NCI-H128 (cell line): ENCODE measurements at regions not wholly inside any gene's neighbourhood (a gene's known extent, or its start where the extent isn't known, plus 50 kb on each side); places are given as distances from the start of the nearest gene placed in this dataset.
"Not testable (repeated sequence)": the region's sequence is repeated elsewhere in the genome, so short reads cannot be mapped to it uniquely, and the experiment has no call there.

ENCODE experiments used
- DNase-seq: peaks from one replicate; lab custom pipeline; 2025; ENCODE audit not compliant: unreplicated experiment; lab: John Stamatoyannopoulos, UW

DNA sequence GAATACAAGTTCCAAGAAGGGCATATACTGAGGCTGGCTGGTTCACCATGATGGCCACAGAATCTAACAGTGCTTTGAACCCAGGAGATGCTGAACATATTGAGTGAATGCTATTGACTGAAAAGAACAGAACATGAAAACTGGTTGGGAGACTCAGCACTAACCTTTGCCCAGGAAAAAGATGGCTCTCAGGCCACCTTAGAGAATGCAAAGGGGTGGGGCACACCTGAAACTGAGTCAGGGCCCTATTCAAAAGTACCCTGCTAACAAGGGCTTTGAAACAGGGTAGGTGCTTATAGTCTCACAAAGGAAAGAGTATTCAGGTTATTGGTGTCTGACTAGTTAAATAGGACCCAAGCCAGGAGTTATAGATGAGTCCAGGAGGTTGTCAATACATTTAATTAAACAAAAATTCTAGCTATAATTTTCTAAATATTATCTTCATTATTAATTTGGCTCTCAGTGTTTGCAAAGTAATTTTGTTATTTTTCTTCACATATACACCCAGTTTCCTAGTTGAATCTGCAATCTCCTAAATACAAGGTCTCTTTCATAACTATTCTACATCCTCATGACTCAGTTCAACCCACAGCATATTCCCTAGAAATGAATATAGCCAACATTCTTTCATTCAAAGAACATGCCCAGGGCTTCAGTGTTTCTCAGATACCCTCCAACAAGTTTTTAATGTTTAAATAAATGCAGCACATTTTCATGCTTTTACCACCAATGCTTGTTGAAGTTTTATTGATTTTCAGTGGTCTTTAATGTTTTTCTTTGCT, 144.2 kb upstream of the RAPGEF2 start:
- DNase-seq: no peak

DNA sequence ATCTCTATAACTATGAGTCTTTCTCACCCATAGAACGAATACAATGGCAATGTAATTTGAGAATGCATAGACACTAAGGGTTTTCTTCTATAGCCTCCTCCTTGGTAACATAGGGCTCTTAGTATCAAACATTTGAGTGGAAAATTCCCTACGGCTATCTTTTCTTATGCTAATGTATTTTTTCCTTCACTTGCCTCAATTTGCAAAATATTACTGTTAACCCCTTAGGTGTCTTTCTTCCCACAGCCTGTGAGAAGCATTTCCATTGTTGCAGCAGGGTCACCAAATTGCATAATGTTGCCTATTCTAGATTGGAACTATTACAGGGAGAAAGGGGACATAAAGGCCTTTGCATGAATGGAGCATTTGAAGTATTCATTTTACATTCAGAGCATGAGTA, 140.5 kb upstream of the RAPGEF2 start:
- no peak for DNase-seq

DNA sequence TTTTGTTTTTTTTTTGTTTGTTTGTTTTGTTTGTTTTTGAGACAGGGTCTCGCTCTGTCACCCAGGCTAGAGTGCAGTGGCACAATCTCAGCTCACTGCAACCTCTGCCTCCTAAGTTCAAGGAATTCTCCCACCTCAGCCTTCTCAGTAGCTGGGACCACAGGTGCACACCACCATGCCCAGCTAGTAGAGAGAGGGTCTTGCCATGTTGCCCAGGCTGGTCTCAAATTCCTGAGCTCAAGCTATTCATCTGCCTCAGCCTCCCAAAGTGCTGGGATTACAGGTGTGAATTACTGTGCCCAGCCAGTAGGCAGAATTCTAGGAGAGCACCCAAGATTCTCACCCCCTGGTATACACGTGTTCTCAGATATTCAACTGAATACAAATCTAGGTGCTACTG, 139.6 kb upstream of the RAPGEF2 start:
- not testable (repeated sequence) for DNase-seq

DNA sequence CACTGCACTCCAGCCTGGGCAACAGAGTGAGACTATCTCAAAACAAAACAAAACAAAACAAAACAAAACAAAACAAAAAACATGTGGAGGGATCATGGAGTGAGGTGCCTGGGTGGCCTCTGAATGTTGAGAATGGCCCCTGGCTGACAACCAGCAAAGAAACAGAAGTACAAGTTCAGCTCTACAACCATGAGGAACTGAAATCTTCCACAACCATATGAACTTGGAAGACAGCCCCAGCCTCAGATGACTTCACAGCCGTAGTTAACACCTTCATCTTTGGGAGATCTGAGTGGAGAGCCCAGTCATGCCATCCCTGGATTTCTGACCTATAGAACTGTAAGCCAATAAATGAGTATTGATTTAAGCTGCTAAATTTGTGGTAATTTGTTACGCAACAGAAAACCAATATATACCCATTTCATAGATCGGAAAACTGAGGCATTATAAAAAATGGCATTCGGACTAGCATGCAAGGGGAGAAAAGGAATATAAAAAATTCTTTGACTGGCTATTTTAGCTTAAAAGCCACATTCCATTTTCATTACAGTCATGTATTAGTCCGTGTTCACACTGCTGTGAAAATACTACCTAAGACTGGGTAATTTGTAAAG, 138.7 kb upstream of the RAPGEF2 start:
- DNase-seq: no peak

- DNase-seq: no peak
These were observed 138.2 kb upstream of the RAPGEF2 start for GRCh38 chr4:158964728-158965124.

GRCh38 chr4:158965226-158965625, 137.7 kb upstream of the RAPGEF2 start:
- no peak for DNase-seq

GRCh38 chr4:158966091-158966490, 136.8 kb upstream of the RAPGEF2 start:
- DNase-seq: no peak

DNA sequence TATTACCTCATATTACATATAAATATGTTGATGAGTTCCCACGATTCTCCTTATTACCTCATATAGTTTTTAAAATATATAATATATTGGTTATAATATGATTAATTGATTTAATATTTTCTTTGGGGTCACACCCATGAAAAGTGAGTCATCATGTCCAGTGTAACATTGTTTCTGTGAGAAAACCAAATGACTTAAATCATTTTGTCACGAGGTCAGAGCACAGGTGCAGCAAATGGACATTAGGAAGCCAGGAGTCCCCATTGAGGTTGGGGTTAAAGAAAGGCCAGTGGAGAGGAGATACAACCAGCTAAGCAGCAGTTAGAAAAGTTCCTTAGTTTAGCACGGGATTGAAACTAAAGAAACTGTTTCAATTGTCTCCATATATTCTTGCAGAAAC, 133.9 kb upstream of the RAPGEF2 start:
- no peak for DNase-seq

DNA sequence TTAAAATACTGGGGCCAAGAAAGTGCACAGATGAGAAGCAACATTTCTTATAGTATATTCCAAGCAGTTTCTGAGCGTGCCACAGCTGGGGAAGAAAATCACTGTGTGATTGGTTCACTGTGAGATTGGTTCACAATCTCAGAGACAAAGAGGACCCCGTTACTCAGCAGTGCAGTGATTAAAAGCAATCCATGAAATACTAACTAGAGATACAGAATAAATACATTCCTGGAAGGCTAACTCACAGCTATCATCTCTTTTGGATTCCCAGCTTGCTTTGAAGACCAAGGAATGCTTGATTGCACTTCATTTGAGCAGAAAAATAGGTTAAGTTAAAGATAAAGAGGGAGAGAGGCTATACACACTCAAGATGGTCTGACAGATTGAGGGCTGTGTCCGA, 132.1 kb upstream of the RAPGEF2 start:
- no peak for DNase-seq

GRCh38 chr4:158974438-158974837, 128.4 kb upstream of the RAPGEF2 start:
- DNase-seq: not testable (repeated sequence)

- DNase-seq: not testable (repeated sequence)
These were observed 122.2 kb upstream of the RAPGEF2 start for GRCh38 chr4:158980711-158981110.

GRCh38 chr4:158991534-158992155, 111.2 kb upstream of the RAPGEF2 start:
- DNase-seq: no peak

DNA sequence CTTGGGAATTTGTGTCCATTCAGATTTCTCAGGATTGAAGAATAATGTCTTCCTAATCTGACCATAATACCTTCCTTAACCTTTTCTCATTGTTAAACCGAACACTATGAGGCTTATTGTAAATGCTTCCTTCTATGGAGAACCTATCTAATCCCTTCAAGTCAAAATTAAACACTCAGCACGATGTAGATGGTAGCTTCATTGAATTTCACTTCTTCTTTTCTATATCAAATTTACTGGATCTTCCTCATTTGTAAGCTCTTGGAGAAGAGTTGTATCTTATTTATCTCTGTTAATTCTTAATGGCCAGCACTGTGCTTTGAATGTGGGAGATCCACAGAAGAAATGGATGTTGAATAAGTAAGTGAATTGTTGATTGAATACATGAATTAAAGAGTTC, 109.0 kb upstream of the RAPGEF2 start:
- DNase-seq: no peak

GRCh38 chr4:158995040-158995439, 107.8 kb upstream of the RAPGEF2 start:
- DNase-seq: no peak

DNA sequence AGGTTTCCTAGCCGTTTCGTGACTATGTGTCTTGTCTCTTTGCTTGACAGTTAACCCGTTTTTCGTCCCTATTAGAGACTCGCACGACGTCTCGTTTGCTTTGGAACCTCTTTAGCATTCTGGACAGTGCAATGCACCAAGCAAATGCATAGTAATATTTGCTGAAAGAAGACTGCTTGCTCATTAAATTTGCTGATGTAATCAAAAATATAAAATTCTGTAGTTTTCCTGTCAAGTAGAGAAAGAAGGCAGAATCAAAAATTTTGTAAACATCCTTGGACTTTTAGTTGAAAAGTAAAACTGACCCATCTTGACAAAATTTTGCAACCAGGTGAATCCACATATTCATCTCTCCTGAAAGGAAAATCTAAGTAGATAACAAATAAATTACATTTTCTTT, 106.9 kb upstream of the RAPGEF2 start:
- DNase-seq: no peak

DNA sequence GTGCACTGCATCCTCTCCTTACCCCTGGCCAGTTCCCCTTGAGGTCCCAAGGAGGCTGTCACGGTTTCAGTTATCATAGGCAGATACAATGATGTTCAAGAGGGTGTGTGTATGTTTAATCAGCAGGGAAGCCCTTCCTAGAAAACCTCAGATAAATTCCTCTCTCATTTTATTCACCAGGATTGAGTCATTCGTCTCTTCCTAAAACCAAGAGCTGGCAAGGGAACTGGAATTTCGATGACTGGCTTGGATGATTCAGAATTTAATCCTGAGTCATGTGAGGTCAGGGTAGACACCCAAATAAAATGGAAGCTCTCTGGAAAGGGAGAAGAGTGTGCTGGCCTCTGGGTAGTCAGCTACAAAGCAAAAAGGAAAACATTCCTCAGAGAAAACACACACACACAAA, 106.2 kb upstream of the RAPGEF2 start:
- DNase-seq: no peak

DNA sequence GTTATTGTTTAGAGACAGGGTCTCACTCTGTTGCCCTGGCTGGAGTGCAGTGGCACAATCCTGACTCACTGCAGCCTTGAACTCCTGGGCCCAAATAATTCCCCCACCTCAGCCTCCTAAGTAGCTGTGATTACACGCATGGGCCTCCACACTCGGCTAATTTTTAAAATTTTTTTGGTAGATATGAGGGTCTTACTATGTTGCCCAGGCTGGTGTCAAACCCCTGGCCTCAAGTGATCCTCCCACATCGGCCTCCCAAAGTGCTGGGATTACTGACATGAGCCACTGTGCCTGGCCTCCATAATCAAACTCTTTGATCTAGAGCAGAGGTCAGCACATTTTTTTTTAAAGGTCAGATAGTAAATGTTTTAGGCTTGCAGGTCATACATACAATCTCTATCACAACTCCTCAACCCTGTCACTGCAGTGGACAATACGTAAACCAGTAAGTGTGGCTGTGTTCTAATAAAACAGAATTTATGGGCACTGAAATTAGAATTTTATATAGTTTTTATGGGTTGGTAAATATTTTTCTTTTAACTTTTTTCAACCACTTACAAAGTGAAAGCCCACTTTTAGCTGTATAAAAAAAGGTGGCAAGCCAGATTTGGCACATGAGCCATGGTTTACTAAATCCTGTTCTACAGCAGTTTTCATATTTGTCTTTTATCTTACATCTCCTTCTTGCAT, 105.1 kb upstream of the RAPGEF2 start:
- no peak for DNase-seq

- DNase-seq: no peak
These were observed 104.3 kb upstream of the RAPGEF2 start for GRCh38 chr4:158998624-158999023.

- DNase-seq: no peak
These were observed 103.7 kb upstream of the RAPGEF2 start for GRCh38 chr4:158999166-158999682.

- DNase-seq: no peak
These were observed 103.0 kb upstream of the RAPGEF2 start for GRCh38 chr4:158999849-159000248.

- no peak for DNase-seq
These were observed 99.9 kb upstream of the RAPGEF2 start for GRCh38 chr4:159002950-159003349.
